Esophagus muscularis mucosa (tissue), 4 donors: ENCODE measurements at regions not wholly inside any gene's neighbourhood (a gene's known extent, or its start where the extent isn't known, plus 50 kb on each side); places are given as distances from the start of the nearest gene placed in this dataset.

Experiments
- DNase-seq: peaks from one replicate; pipeline ENCODE4 v3.0.0-alpha.2; 2017; ENCODE audit errors: extremely low spot score
- H3K27ac ChIP-seq, 4 donors: fragments of 200-600 bp; sonication (generic); replicated peaks in 1 of 4; 1 replicate in 3 of 4; 2 replicates in 1 of 4; pipeline ENCODE4 v1.5.1; 2016 to 2019; ENCODE audit warnings: mild to moderate bottlenecking in 1 of 4
- H3K27me3 ChIP-seq, 4 donors: fragments of 200-600 bp; sonication (generic); one replicate each; pipeline versions ENCODE4 v1.5.1 to v1.6.0; 2016 to 2019
- H3K36me3 ChIP-seq, 4 donors: fragments of 200-600 bp; sonication (generic); one replicate each; pipeline ENCODE4 v1.5.1; 2016 to 2019
- H3K4me1 ChIP-seq, 4 donors: fragments of 200-600 bp; sonication (generic); one replicate each; pipeline ENCODE4 v1.5.1; 2016 to 2019
- H3K4me3 ChIP-seq, 4 donors: fragments of 200-600 bp; sonication (generic); 1 replicate in 2 of 4; 2 replicates in 2 of 4; pipeline ENCODE4 v1.5.1; 2016 to 2019; ENCODE audit warnings: mild to moderate bottlenecking in 4 of 4, moderate library complexity in 1 of 4
- H3K9me3 ChIP-seq, 4 donors: fragments of 200-600 bp; sonication (generic); 1 replicate in 3 of 4; 2 replicates in 1 of 4; pipeline ENCODE4 v1.5.1; 2016 to 2019
- EP300 ChIP-seq: sonication (generic); formaldehyde crosslinking; IDR thresholded peaks from one replicate; pipeline ENCODE4 v1.6.1; 2017; ENCODE audit warnings: antibody characterized with exemption
- POLR2A ChIP-seq: fragments of 450-650 bp; IDR thresholded peaks from one replicate; pipeline ENCODE4 v1.6.1; 2017; ENCODE audit warnings: antibody characterized with exemption, moderate library complexity, mild to moderate bottlenecking, low read depth
- POLR2AphosphoS5 ChIP-seq, 2 donors: sonication (generic); formaldehyde crosslinking; IDR thresholded peaks; one replicate each; pipeline ENCODE4 v1.6.1; 2017; ENCODE audit warnings: antibody characterized with exemption in 2 of 2
- WGBS: methylation state at CpG from one replicate; pipeline ENCODE4 v1.1.5; 2018; 5-methylcytosine and 5-hydroxymethylcytosine counted together
- intact Hi-C: fragments of 100-400 bp; cut with DNase I; formaldehyde crosslinking; loops from one replicate; pipeline ENCODE4 v1.15.1; 2023
- TF ChIP-seq, protein P1 (sequence below), 3 experiments: fragments of 200-600 bp in 2 of 3; fragments of 450-650 bp in 1 of 3; sonication (generic) in 2 of 3; IDR thresholded peaks; one replicate each; pipeline ENCODE4 v1.5.1; 2017 to 2019; ENCODE audit warnings: antibody characterized with exemption in 3 of 3, mild to moderate bottlenecking in 2 of 3, moderate library complexity in 1 of 3

DNA sequence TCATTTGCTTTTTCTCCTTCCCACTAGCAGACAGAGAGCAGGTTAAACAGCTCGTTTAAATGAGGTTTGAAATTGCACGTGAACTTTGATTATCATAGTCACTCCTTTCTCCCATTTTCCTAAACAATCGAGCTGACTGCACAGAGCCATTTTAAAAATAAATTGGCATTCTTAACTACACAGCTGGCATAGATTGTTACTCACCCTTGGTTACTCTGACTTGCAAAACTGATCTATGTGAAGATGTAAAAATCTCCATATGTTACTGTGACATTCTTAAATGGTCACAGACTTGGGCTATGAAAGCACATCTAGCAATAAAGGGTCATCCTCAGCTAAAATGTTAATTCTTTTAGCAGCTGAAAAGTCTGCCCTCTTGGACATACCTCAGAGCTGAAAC lies 368.5 kb downstream of the DTWD2 start:
- no peak for DNase-seq
- intact Hi-C loops: no loop called here
- H3K4me3 ChIP-seq: no peak overlapping the region
- no peak overlapping the region for H3K27ac ChIP-seq
- no peaks in the 10 kb centered on the region for H3K9me3 ChIP-seq
- peaks cover 0 to 7% (median 7%) of the 10 kb centered on the region in 4 donors for H3K4me1 ChIP-seq
- TF ChIP-seq, protein P1, sequence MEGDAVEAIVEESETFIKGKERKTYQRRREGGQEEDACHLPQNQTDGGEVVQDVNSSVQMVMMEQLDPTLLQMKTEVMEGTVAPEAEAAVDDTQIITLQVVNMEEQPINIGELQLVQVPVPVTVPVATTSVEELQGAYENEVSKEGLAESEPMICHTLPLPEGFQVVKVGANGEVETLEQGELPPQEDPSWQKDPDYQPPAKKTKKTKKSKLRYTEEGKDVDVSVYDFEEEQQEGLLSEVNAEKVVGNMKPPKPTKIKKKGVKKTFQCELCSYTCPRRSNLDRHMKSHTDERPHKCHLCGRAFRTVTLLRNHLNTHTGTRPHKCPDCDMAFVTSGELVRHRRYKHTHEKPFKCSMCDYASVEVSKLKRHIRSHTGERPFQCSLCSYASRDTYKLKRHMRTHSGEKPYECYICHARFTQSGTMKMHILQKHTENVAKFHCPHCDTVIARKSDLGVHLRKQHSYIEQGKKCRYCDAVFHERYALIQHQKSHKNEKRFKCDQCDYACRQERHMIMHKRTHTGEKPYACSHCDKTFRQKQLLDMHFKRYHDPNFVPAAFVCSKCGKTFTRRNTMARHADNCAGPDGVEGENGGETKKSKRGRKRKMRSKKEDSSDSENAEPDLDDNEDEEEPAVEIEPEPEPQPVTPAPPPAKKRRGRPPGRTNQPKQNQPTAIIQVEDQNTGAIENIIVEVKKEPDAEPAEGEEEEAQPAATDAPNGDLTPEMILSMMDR (IDR thresholded peaks at IDR 0.05): no peak
- TF ChIP-seq POLR2A (no peak), POLR2AphosphoS5 (IDR thresholded peaks at IDR 0.05) (no peak), EP300 (no peak)
- no peaks in the 10 kb centered on the region for H3K36me3 ChIP-seq
- 39% methylated on average over 3 of the region's 3 CpGs for WGBS
- no peaks in the 10 kb centered on the region for H3K27me3 ChIP-seq

DNA sequence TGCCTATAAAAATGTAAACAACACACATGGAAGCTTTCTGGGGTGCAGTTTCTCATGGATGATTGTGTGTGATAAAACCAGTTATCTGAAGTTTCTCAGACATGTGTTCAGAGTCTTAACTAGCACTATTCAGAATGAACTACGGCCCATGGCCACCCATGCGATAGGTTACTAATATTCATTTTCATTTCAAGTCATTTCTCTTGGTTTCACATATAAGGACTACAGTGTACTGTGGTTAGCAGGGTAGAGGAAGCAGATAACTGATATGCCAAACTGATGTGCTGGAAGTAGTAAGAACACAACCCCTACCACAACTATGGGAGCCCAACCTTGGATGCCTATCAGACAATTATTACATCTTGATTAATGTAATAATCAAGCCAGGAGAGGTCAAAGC lies 372.1 kb downstream of the DTWD2 start:
- Histone ChIP-seq H3K4me3 (no peak overlapping the region), H3K9me3 (no peaks in the 10 kb centered on the region), H3K36me3 (no peaks in the 10 kb centered on the region), H3K4me1 (peaks cover 0 to 11% (median 7%) of the 10 kb centered on the region in 4 donors), H3K27me3 (no peaks in the 10 kb centered on the region), H3K27ac (no peak overlapping the region)
- DNase-seq: no peak
- 69% methylated on average over 2 of the region's 2 CpGs for WGBS
- TF ChIP-seq, protein P1 (IDR thresholded peaks at IDR 0.05): no peak
- TF ChIP-seq POLR2A: no peak
- TF ChIP-seq EP300: no peak
- no peak for TF ChIP-seq POLR2AphosphoS5 (IDR thresholded peaks at IDR 0.05)
- intact Hi-C loops: no loop called here

DNA sequence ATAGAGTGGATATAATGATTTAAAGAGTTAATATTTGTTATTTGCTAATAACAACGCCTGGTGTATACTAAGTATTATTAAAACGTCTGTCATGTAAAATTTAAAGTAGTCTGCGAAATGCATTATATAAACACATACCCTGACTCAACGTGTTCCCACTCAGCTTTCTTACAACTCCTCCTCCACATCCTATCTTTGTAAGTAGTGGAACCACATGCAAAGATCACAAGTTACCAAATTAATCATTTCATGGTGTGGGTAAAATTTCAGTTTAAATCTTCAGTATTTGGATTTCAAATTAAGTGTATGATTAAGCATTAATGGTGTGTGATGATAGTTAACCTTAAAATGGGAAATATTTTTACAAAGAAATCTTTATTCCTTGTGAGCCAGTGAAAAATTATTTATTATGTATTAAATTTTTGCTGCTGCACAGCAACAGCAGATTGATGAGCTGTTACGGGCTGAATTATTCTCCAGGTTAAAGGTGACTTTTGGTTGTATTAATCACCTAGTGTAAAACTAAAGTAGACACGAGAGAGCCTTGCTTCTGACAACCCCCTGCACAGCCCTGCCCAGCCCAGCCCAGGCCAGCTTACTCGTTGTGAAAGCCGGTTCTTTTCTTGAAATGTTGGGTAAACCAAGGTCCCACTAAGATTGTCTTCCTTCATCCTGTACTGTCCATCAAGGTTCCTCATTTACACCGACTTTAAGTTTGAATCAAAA lies 373.5 kb downstream of the DTWD2 start:
- Histone ChIP-seq H3K27me3 (no peaks in the 10 kb centered on the region), H3K9me3 (no peaks in the 10 kb centered on the region), H3K36me3 (no peaks in the 10 kb centered on the region), H3K27ac (no peak overlapping the region), H3K4me3 (no peak overlapping the region), H3K4me1 (peaks cover 0 to 11% (median 7%) of the 10 kb centered on the region in 4 donors)
- intact Hi-C loops: no loop called here
- WGBS: 43% methylated on average over 9 of the region's 9 CpGs
- no peak for TF ChIP-seq EP300
- TF ChIP-seq, protein P1 (IDR thresholded peaks at IDR 0.05): no peak
- no peak for DNase-seq

DNA sequence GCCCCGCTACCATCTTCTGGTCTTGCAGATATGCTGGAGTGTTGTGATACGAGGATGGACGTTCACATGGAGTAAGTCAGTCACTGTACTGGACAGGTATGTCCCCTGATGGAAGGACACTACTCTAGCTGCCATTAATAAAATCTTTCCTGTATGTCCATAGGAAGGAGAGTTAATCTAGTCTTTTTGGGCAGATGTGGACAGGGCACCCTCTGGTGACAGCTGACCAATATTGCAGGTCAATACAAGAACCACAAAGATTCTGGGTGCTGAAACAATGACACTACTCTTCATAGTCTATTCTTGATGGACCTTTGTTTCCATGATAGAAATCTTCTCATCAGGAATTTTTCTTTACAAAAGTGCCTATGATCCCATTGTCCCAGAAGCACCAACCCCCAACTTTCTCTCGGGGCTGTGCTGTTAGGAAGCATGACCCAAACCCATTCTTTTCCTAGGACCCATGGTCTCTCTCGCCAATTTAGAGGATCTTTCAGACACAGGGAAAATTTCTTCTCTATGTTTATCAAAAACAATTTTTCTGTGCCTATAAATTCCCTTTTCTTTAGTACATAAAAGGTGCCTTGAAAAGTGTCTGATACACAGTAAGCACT lies 376.9 kb downstream of the DTWD2 start:
- H3K27ac ChIP-seq: no peak overlapping the region
- H3K4me3 ChIP-seq: no peak overlapping the region
- no peaks in the 10 kb centered on the region for H3K9me3 ChIP-seq
- H3K27me3 ChIP-seq: no peaks in the 10 kb centered on the region
- intact Hi-C loops: no loop called here
- no peaks in the 10 kb centered on the region for H3K36me3 ChIP-seq
- peaks cover 0 to 11% (median 7%) of the 10 kb centered on the region in 4 donors for H3K4me1 ChIP-seq
- WGBS: 94% methylated on average over 5 of the region's 5 CpGs
- no peak for DNase-seq
- TF ChIP-seq, protein P1 (IDR thresholded peaks at IDR 0.05): peak in 2 of 3 experiments; percentile 23 to 40
- no peak for TF ChIP-seq POLR2AphosphoS5 (IDR thresholded peaks at IDR 0.05)
- no peak for TF ChIP-seq POLR2A
- TF ChIP-seq EP300: no peak
